ENCODE measurements at regions not wholly inside any gene's neighbourhood (a gene's known extent, or its start where the extent isn't known, plus 50 kb on each side); places are given as distances from the start of the nearest gene placed in this dataset.
"Not testable (repeated sequence)": the region's sequence is repeated elsewhere in the genome, so short reads cannot be mapped to it uniquely, and the experiment has no call there.

DNA sequence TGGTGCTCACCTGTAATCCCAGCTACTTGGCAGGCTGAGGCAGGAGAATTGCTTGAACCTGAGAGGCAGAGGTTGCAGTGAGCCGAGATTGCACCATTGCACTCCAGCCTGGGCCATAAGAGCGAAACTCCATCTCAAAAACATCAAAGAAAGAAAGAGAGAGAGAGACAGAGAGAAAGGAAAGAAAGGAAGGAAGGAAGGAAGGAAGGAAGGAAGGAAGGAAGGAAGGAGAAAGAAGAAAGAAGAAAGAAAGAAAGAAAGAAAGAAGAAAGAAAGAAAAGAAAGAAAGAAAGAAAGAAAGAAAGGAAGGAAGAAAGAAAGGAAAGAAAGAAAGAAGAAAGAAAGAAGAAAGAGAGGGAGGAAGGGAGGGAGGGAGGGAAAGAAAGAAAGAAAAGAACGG is 69.4 kb upstream of the SLC25A33 start:
- not testable (repeated sequence) for DNase-seq

GRCh38 chr1:9471679-9472078 is 67.6 kb upstream of the SLC25A33 start:
- DNase-seq, result no peak

DNA sequence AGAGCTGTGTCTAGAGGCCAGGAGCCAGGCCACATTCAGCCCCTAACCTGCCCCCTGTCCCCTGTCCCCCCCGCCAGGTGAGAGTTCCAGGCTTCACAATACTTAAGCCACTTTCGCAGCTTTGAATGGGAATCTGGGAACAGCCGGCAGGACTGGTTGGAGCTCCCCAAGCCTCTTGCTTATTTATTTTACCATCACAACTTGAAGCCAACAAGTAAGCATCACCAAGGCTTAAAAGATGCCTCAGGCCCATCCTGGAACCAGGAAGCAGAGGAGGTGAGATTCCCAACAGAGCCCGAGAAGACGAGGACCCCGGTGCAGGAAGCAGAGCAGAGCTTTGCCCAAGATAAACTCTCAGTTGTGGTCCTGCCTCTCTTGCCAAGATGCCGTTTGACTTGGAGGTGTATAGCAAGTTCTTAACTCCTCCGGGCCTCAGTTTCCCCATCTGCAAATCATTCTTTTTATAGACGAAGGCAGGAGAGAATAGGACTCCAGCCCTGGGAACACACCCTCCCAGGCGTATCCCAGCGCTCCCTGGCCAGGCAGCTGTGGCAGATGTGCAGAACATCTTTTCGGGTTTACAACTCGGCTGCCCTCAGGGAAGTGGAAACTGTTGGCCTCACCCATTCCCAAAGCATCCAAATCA is 66.8 kb upstream of the SLC25A33 start:
- DNase-seq, result no peak

GRCh38 chr1:9473032-9473807 is 66.0 kb upstream of the SLC25A33 start:
- no peak for DNase-seq

DNA sequence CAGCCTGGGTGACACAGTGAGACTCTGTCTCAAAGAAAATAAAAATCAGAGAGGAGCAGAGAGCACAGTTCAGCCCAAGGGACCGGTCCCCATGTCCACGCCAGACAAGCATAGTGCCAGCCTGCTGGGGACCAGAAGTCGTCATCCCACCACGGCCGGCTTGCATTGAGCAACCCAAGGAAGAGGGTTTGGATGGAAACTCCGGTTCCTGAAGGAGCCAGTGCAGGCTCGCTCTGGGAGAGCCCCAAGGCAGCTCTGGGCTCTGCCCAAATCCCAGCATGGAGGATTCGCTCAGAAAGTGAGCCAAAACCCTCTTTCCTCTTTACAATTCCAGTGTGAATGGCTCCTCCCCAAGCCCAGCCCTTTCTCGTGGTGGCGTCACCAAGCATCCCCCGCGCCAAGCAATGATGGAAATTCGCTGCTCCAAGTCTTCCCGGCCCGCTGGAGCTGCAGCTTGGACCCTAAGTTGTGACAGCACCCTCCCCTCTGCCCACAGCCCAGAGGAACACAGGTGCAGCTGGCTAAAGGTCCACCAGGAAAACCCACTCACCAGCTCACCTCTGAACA is 64.1 kb upstream of the SLC25A33 start:
- no peak for DNase-seq

- DNase-seq, result no peak
These were observed 62.3 kb upstream of the SLC25A33 start for GRCh38 chr1:9476790-9477463.

GRCh38 chr1:9477535-9477934 is 61.7 kb upstream of the SLC25A33 start:
- DNase-seq, result no peak

DNA sequence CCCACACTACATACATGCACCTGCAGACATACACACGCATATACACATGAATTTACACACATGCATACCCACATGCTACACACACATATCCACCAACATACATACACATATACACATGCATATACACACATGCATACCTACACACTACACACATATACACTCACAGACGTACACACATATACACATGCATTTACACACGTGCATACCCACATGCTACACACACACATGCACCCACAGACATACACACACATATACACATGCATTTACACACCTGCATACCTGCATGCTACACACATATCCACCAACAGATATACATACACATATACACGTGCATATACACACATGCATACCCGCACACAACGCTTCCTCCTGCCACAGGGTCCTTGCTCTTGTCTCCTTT is 61.2 kb upstream of the SLC25A33 start:
- DNase-seq, result no peak

DNA sequence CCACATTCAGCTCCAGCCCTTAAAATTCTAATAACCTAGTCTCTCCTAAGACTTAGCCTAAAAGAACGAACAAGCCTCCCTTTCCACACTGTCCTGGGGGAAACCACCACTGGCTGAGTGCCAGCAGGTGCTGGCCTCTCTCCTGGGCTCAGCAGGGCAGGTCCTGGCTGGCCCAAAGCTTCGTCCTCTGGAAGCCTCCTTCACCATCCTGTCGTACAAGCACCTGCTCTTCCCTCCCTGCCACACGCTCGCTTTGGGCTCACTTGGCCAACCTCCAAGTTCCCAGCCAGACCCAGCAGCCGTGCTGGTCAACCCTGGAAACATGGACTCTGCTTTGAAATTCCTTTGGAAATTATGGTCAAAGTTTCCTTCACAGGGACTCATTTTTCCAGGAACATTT is 58.2 kb upstream of the SLC25A33 start:
- DNase-seq, result no peak

- no peak for DNase-seq
These were observed 56.9 kb upstream of the SLC25A33 start for GRCh38 chr1:9482403-9482802.

- DNase-seq, result no peak
These were observed 56.3 kb upstream of the SLC25A33 start for GRCh38 chr1:9482816-9483572.

DNA sequence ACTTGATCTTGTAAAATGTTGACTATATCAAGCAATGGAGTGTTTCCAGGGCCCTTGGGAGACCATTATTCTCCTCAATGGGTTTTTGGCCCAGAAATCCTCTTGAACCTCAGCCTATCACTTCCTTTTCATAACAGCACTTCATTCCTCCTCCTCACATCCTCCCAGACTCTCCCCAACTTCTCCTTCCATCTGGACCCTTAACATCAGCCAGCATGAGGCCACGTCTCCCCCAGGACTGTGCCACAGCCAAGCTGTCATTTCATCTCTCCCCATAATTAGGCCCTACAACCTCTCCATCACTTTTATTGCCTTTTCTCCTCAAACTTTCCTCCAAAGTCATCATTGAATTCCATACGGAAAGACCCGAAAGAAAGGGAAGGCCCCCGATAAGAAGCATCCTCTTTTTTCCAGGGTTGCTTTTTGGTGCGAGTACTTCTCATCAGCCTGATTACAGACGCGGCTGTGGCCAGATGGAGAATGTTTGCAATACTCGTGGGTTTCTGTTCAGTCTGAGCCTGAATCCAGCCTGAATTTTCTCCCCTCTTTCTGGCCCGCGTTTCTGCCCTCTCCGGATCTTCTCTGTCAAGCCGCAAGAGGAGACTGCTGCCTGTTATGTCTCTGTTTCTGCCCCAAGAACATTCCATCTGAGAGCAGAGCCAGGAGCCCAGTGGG is 52.7 kb upstream of the SLC25A33 start:
- no peak for DNase-seq

Measured in NCI-H2171 (cell line).